BJ (cell line): ENCODE measurements at regions not wholly inside any gene's neighbourhood (a gene's known extent, or its start where the extent isn't known, plus 50 kb on each side); places are given as distances from the start of the nearest gene placed in this dataset.
A peak's percentile ranks its signal among the peaks of the same experiment; 100 is the strongest.

Experiments
- CTCF ChIA-PET: fragments of 350-600 bp; formaldehyde crosslinking; extraction: SDS; loops from one replicate; lab custom pipeline; 2021; ENCODE audit warnings: antibody characterized with exemption, inconsistent platforms; lab: Yijun Ruan, JAX
- POLR2A ChIA-PET: fragments of 300-600 bp; sonication (Branson Sonifier 250); formaldehyde crosslinking; extraction: SDS; loops from one replicate; lab custom pipeline; 2021; ENCODE audit warnings: antibody characterized with exemption; lab: Charles Lee
- DNase-seq: peaks from one replicate; pipeline ENCODE4 v3.0.0-alpha.2; 2011; ENCODE audit warnings: low read depth
- H3K27me3 ChIP-seq: 2 replicates; pipeline ENCODE4 v1.6.0; 2011; ENCODE audit warnings: low read length; ENCODE audit not compliant: control insufficient read depth, insufficient read depth
- H3K36me3 ChIP-seq: 2 replicates; pipeline ENCODE4 v1.5.1; 2011; ENCODE audit warnings: low read length; ENCODE audit not compliant: control insufficient read depth, insufficient read depth
- H3K4me3 ChIP-seq: 2 replicates; pipeline ENCODE4 v1.5.1; 2011; ENCODE audit warnings: low read depth, mild to moderate bottlenecking, control low read depth, low read length
- TF ChIP-seq, protein P1 (sequence below): IDR thresholded peaks from 2 replicates; pipeline ENCODE4 v1.5.1; 2011; ENCODE audit warnings: low read depth, mild to moderate bottlenecking, control low read depth, inconsistent platforms, low read length, moderate library complexity; ENCODE audit not compliant: insufficient read depth

DNA sequence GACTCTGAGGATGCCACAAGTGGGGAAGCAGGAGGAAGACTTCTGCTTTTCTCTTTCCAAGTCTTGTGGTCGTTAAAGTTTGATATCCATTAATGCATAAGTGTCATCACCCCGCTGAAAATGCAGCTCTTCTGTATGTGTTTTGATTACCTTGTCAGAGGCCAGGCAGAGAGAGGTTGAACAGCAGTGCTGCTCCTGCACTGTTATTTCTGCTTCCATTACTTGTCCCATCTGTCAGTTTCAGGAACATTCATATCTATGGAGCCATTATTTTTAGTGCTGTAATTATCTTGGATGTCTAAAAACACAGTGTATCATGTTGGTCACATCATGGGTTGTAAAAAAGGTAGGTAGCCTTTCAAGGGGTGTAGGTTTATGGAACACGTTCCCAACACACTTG, 62.0 kb upstream of the ESX1 start:
- H3K36me3 ChIP-seq, result no peaks in the 10 kb centered on the region
- TF ChIP-seq, protein P1, sequence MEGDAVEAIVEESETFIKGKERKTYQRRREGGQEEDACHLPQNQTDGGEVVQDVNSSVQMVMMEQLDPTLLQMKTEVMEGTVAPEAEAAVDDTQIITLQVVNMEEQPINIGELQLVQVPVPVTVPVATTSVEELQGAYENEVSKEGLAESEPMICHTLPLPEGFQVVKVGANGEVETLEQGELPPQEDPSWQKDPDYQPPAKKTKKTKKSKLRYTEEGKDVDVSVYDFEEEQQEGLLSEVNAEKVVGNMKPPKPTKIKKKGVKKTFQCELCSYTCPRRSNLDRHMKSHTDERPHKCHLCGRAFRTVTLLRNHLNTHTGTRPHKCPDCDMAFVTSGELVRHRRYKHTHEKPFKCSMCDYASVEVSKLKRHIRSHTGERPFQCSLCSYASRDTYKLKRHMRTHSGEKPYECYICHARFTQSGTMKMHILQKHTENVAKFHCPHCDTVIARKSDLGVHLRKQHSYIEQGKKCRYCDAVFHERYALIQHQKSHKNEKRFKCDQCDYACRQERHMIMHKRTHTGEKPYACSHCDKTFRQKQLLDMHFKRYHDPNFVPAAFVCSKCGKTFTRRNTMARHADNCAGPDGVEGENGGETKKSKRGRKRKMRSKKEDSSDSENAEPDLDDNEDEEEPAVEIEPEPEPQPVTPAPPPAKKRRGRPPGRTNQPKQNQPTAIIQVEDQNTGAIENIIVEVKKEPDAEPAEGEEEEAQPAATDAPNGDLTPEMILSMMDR, result no peak
- ChIA-PET POLR2A (no interaction called here), CTCF (no interaction called here)
- H3K27me3 ChIP-seq, result no peaks in the 10 kb centered on the region
- no peak for DNase-seq
- H3K4me3 ChIP-seq, result no peak overlapping the region

DNA sequence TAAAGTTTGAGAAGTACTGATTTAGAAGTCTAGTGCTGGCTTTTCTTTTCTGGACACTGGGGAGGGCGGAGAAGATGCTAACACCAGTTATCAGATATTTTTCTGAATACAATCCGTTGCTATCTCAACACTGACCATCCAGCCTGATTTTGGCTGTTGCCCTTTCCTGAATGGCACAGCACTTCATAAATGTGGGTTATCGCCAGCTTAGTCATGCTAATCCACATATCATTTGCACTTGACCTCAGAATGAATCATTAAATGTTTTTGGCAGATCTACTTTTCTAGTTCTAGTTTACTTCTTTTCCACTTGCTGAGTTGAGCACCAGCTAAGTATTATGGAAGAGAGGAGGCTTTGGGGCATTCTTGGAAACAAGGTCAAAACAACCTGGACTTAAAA, 60.8 kb upstream of the ESX1 start:
- no peak for DNase-seq
- H3K27me3 ChIP-seq, result no peaks in the 10 kb centered on the region
- CTCF ChIA-PET, result no interaction called here

DNA sequence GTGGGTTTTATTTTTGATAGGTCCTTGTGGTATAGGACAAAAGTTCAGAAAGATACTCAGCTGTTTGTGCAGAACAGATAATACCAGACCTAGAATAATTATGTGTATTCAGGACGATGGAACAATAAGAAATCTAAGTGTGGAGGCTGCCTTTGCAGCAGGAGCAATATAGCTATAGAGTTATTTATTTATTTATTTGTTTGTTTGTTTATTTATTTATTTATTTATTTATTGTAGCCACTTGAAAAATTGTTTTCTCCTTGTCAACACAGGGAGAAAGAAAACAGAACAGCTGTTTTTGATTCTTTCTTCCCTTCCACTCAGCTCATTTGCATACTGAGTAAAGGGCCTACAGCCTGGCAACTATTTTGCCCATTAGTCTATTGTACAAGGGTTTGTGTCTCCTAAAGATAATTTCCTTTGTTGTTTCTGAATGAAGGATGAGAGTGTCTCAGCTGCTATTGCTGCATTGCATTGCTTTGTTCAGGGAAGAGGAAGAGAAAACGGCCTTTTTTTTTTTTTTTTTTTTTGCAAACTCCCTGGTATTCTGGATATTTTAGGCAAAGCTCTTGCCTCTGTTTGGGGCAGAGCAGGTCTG, 56.0 kb upstream of the ESX1 start:
- Histone ChIP-seq H3K4me3 (no peak overlapping the region), H3K36me3 (no peaks in the 10 kb centered on the region), H3K27me3 (no peaks in the 10 kb centered on the region)
- no peak for DNase-seq
- ChIA-PET CTCF (interaction anchor here (0.9 to 2.2 kb wide), 5 partner anchors 15 to 41 kb away, joined by 3 to 17 read pairs (median 7); no protein-coding TSS in a partner anchor), POLR2A (no interaction called here)
- TF ChIP-seq, protein P1, result no peak

More for the DNA sequence above, 60.8 kb upstream of the ESX1 start:
- Histone ChIP-seq H3K4me3 (no peak overlapping the region), H3K36me3 (no peaks in the 10 kb centered on the region)
- TF ChIP-seq, protein P1, result no peak
- POLR2A ChIA-PET, result no interaction called here

DNA sequence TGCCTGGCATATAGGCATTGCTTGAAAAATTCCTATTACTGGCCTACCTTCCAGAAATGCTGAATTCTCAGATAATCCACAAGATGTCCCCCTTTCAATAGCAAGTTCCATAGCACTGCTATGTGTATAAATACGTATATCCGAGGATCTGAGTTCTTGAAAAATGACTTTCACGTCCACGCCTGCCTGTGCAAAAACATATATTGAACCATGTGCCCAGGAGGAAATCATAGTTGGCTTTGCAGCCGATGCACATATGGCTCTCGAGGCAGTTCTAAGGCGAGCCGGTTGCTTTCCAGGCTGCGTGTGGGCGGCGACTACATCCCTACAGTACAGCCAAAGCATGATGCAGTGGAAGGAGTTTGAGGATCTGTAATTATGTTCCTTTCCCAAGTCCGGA, 55.4 kb upstream of the ESX1 start:
- Histone ChIP-seq H3K4me3 (peak overlapping the region; percentile 27; the same call in 1 of the 2 replicates), H3K27me3 (no peaks in the 10 kb centered on the region), H3K36me3 (no peaks in the 10 kb centered on the region)
- TF ChIP-seq, protein P1, result peak; percentile 46
- no peak for DNase-seq
- CTCF ChIA-PET, result interaction anchor here (0.7 to 2.2 kb wide), 11 partner anchors 10 to 41 kb away, joined by 3 to 17 read pairs (median 4); no protein-coding TSS in a partner anchor
- POLR2A ChIA-PET, result no interaction called here

DNA sequence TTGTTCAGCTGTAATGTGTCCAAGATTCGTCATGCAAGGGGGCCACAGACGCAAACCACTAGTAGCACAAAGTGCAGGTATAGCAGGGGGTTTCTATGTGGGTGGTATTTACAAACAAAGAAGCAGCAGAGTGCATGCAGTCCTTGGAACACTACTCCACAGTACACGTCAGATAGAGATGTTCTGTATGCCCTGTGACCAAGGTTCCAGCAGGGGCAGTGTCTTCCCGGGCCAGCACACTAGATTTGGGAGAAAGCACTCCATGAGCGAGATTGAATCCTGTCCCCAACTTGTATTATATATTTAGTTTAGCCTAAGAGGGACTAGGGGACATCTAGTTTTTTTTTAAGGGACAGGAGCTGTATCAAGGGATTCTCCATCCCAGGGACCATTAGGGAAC, 54.4 kb upstream of the ESX1 start:
- TF ChIP-seq, protein P1, result peak; percentile 14; the same call in 1 of the 2 replicates
- Histone ChIP-seq H3K4me3 (no peak overlapping the region), H3K36me3 (no peaks in the 10 kb centered on the region), H3K27me3 (no peaks in the 10 kb centered on the region)
- no peak for DNase-seq
- CTCF ChIA-PET, result interaction anchor here (0.7 to 2.2 kb wide), 9 partner anchors 11 to 42 kb away, joined by 3 to 17 read pairs (median 4); no protein-coding TSS in a partner anchor
- POLR2A ChIA-PET, result no interaction called here
